Fibroblast of skin of left quadriceps (primary cell): ENCODE measurements at regions not wholly inside any gene's neighbourhood (a gene's known extent, or its start where the extent isn't known, plus 50 kb on each side); places are given as distances from the start of the nearest gene placed in this dataset.
A peak's percentile ranks its signal among the peaks of the same experiment; 100 is the strongest.
"Not testable (repeated sequence)": the region's sequence is repeated elsewhere in the genome, so short reads cannot be mapped to it uniquely, and the experiment has no call there.

Source experiments
- DNase-seq, 2 experiments: peaks; one replicate each; pipeline ENCODE4 v3.0.0-alpha.2; 2013; ENCODE audit warnings: low read depth in 2 of 2

GRCh38 chr17:14736631-14737030, 435.8 kb downstream of the HS3ST3B1 start:
- DNase-seq: no peak

GRCh38 chr17:14733376-14733775, 432.5 kb downstream of the HS3ST3B1 start:
- no peak for DNase-seq

GRCh38 chr17:14732211-14732610, 431.3 kb downstream of the HS3ST3B1 start:
- DNase-seq: no peak

GRCh38 chr17:14731591-14731990, 430.7 kb downstream of the HS3ST3B1 start:
- DNase-seq: no peak

- DNase-seq: no peak
Observed at GRCh38 chr17:14730821-14731220, 429.9 kb downstream of the HS3ST3B1 start.

GRCh38 chr17:14725729-14726128, 424.8 kb downstream of the HS3ST3B1 start:
- DNase-seq: no peak

GRCh38 chr17:14724770-14725169, 423.9 kb downstream of the HS3ST3B1 start:
- no peak for DNase-seq

GRCh38 chr17:14723349-14723748, 422.5 kb downstream of the HS3ST3B1 start:
- not testable (repeated sequence) for DNase-seq

GRCh38 chr17:14719942-14720341, 419.1 kb downstream of the HS3ST3B1 start:
- no peak for DNase-seq

GRCh38 chr17:14717859-14718258, 417.0 kb downstream of the HS3ST3B1 start:
- no peak for DNase-seq

GRCh38 chr17:14715561-14715960, 414.7 kb downstream of the HS3ST3B1 start:
- no peak for DNase-seq

GRCh38 chr17:14712611-14713021, 411.7 kb downstream of the HS3ST3B1 start:
- peak; percentile 29 to 31 for DNase-seq

GRCh38 chr17:14704121-14704520, 403.2 kb downstream of the HS3ST3B1 start:
- no peak for DNase-seq

GRCh38 chr17:14701886-14702285, 401.0 kb downstream of the HS3ST3B1 start:
- DNase-seq: no peak

GRCh38 chr17:14699574-14700185, 398.8 kb downstream of the HS3ST3B1 start:
- no peak for DNase-seq

GRCh38 chr17:14693382-14693781, 392.5 kb downstream of the HS3ST3B1 start:
- DNase-seq: no peak

GRCh38 chr17:14690704-14691103, 389.8 kb downstream of the HS3ST3B1 start:
- DNase-seq: no peak

- no peak for DNase-seq
Observed at GRCh38 chr17:14688134-14688533, 387.3 kb downstream of the HS3ST3B1 start.

- DNase-seq: peak; percentile 55 to 61
Observed at GRCh38 chr17:14672830-14673229, 371.9 kb downstream of the HS3ST3B1 start.

- no peak for DNase-seq
Observed at GRCh38 chr17:14670861-14671260, 370.0 kb downstream of the HS3ST3B1 start.

- DNase-seq: no peak
Observed at GRCh38 chr17:14664511-14664910, 363.6 kb downstream of the HS3ST3B1 start.

GRCh38 chr17:14641117-14641516, 340.2 kb downstream of the HS3ST3B1 start:
- DNase-seq: no peak

GRCh38 chr17:14637260-14637659, 336.4 kb downstream of the HS3ST3B1 start:
- no peak for DNase-seq

- no peak for DNase-seq
Observed at GRCh38 chr17:14630621-14631020, 329.7 kb downstream of the HS3ST3B1 start.
